NCI-H2196 (cell line): ENCODE measurements at regions not wholly inside any gene's neighbourhood (a gene's known extent, or its start where the extent isn't known, plus 50 kb on each side); places are given as distances from the start of the nearest gene placed in this dataset.
"Not testable (repeated sequence)": the region's sequence is repeated elsewhere in the genome, so short reads cannot be mapped to it uniquely, and the experiment has no call there.

ENCODE experiments used
- DNase-seq: peaks from one replicate; lab custom pipeline; 2025; ENCODE audit not compliant: unreplicated experiment; lab: John Stamatoyannopoulos, UW

- DNase-seq, result no peak
Measured at GRCh38 chr16:35794896-35795295, 2335.5 kb downstream of the TP53TG3F start.

- DNase-seq, result no peak
Measured at GRCh38 chr16:35795361-35796029, 2336.1 kb downstream of the TP53TG3F start.

- no peak for DNase-seq
Measured at GRCh38 chr16:35797811-35798210, 2338.4 kb downstream of the TP53TG3F start.

GRCh38 chr16:35798885-35799426 lies 2339.5 kb downstream of the TP53TG3F start:
- no peak for DNase-seq

- DNase-seq, result not testable (repeated sequence)
Measured at GRCh38 chr16:35804465-35804864, 2345.1 kb downstream of the TP53TG3F start.

GRCh38 chr16:35823342-35823741 lies 2363.9 kb downstream of the TP53TG3F start:
- DNase-seq, result no peak

- no peak for DNase-seq
Measured at GRCh38 chr16:35841632-35842031, 2382.2 kb downstream of the TP53TG3F start.

- DNase-seq, result no peak
Measured at GRCh38 chr16:35862242-35862641, 2402.8 kb downstream of the TP53TG3F start.

- no peak for DNase-seq
Measured at GRCh38 chr16:35868630-35869029, 2409.2 kb downstream of the TP53TG3F start.

GRCh38 chr16:35873472-35873871 lies 2414.1 kb downstream of the TP53TG3F start:
- no peak for DNase-seq

GRCh38 chr16:35881654-35882053 lies 2422.2 kb downstream of the TP53TG3F start:
- no peak for DNase-seq

GRCh38 chr16:35906440-35906839 lies 2447.0 kb downstream of the TP53TG3F start:
- DNase-seq, result no peak

GRCh38 chr16:35908152-35908551 lies 2448.7 kb downstream of the TP53TG3F start:
- no peak for DNase-seq

GRCh38 chr16:35908942-35909341 lies 2449.5 kb downstream of the TP53TG3F start:
- no peak for DNase-seq

GRCh38 chr16:35909351-35909954 lies 2450.0 kb downstream of the TP53TG3F start:
- DNase-seq, result no peak

GRCh38 chr16:35910409-35910808 lies 2451.0 kb downstream of the TP53TG3F start:
- no peak for DNase-seq

- DNase-seq, result no peak
Measured at GRCh38 chr16:35911899-35912298, 2452.5 kb downstream of the TP53TG3F start.

- no peak for DNase-seq
Measured at GRCh38 chr16:35931722-35932121, 2472.3 kb downstream of the TP53TG3F start.
